GM23338 (cell line): ENCODE measurements at regions not wholly inside any gene's neighbourhood (a gene's known extent, or its start where the extent isn't known, plus 50 kb on each side); places are given as distances from the start of the nearest gene placed in this dataset. TPM values are rescaled to one million over a fixed set of nuclear protein-coding genes. Genes with fewer than 3 reads are reported as not detected.

Experiments used
- small RNA-seq: library from RNA; depleted of rRNA; stranded (forward); fragments of <200 nt; gene quantifications from one replicate; pipeline ENCODE3, GENCODE V24; 2014; ENCODE audit warnings: low replicate concordance

Small RNAs in the stretch of these regions (small RNA-seq; reads per million reads assigned to genes)
- gene AC026402.1: not detected
